ENCODE measurements at regions not wholly inside any gene's neighbourhood (a gene's known extent, or its start where the extent isn't known, plus 50 kb on each side); places are given as distances from the start of the nearest gene placed in this dataset.

DNA sequence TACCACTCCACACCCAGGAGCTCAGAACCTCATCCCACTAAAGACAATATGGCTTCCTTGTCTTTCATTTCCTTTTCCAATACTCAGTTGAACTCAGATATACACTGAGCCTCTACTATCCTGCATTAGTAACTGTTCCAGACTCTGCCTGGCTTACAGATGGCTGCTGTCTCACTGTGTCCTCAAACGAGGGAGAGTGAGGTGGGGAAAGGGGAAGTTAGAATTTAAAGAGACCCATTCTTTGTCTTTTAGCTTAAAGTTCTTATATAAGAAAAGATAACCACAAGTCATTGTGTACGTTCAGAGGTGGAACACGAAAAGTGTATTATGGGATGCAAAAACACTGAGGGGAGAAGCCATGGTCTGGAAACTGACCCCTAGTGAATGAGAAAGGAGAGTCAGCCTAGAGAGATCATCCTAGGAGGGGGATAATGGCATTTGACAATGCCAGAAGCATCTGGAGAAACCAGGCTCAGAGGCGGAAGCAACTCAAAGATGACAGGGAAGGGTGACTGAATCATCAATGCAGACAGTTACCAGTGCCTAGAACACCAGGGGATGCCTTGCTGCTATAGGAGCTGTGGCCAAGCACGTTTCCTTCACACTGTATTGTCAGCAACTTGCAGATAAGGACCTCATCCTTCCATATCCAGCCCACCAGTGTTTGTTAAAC is 170.7 kb downstream of the CYRIA start:
- Histone ChIP-seq H3K4me2 (ENCODE audit: low read depth, low read length, poor library complexity, severe bottlenecking) (no peak overlapping the region), H3K79me2 (ENCODE audit: insufficient read depth, low read length) (no peaks in the 10 kb centered on the region), H3K9me3 (ENCODE audit: insufficient read depth, low read depth, low read length) (no peaks in the 10 kb centered on the region), H3K27me3 (ENCODE audit: insufficient read depth, low read length, poor library complexity, severe bottlenecking) (no peaks in the 10 kb centered on the region), H2AFZ (ENCODE audit: low read length) (no peak overlapping the region), H3K36me3 (ENCODE audit: insufficient read depth, low read length) (no peaks in the 10 kb centered on the region), H3K9me2 (replicated peaks; ENCODE audit: low read depth, low read length) (no peaks in the 10 kb centered on the region), H4K20me1 (ENCODE audit: insufficient read depth, low read length, poor library complexity, severe bottlenecking) (no peaks in the 10 kb centered on the region), H3K4me3 (ENCODE audit: low read length, poor library complexity, severe bottlenecking) (no peak overlapping the region), H3K4me1 (ENCODE audit: insufficient read depth, low read length, poor library complexity, severe bottlenecking) (no peaks in the 10 kb centered on the region), H3K9ac (ENCODE audit: low read depth, low read length, poor library complexity, severe bottlenecking) (no peak overlapping the region), H3F3A (ENCODE audit: low read depth) (no peaks in the 10 kb centered on the region)
- TF ChIP-seq, protein P1, sequence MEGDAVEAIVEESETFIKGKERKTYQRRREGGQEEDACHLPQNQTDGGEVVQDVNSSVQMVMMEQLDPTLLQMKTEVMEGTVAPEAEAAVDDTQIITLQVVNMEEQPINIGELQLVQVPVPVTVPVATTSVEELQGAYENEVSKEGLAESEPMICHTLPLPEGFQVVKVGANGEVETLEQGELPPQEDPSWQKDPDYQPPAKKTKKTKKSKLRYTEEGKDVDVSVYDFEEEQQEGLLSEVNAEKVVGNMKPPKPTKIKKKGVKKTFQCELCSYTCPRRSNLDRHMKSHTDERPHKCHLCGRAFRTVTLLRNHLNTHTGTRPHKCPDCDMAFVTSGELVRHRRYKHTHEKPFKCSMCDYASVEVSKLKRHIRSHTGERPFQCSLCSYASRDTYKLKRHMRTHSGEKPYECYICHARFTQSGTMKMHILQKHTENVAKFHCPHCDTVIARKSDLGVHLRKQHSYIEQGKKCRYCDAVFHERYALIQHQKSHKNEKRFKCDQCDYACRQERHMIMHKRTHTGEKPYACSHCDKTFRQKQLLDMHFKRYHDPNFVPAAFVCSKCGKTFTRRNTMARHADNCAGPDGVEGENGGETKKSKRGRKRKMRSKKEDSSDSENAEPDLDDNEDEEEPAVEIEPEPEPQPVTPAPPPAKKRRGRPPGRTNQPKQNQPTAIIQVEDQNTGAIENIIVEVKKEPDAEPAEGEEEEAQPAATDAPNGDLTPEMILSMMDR (conservative IDR thresholded peaks at IDR 0.05; ENCODE audit: low read length) = no peak
- TF ChIP-seq EZH2phosphoT487 (IDR thresholded peaks at IDR 0.05; ENCODE audit: borderline replicate concordance) = no peak

DNA sequence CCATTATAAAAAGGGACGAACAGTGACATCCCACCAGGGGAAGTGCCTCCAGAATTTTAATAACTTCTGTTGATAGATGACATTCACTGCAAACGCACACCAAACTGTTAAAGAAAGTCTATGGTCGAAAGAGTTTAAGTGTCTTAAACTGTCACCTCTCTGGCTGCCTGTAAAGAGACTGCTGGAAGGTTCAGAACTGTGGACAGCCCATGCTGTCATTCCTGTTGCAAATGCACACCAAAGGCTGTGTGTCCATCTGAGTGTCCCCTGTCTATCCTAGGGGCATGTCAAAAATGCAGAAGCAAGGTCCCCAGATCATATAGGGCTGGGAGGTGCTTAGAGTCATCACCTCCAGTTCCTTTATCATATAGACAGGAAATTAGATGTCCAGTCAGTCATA is 171.8 kb downstream of the CYRIA start:
- Histone ChIP-seq H3K4me1 (ENCODE audit: insufficient read depth, low read length, poor library complexity, severe bottlenecking) (no peaks in the 10 kb centered on the region), H3K79me2 (ENCODE audit: insufficient read depth, low read length) (no peaks in the 10 kb centered on the region), H2AFZ (ENCODE audit: low read length) (no peak overlapping the region), H3K9me3 (ENCODE audit: insufficient read depth, low read depth, low read length) (no peaks in the 10 kb centered on the region), H3K9ac (ENCODE audit: low read depth, low read length, poor library complexity, severe bottlenecking) (no peak overlapping the region), H3K4me2 (ENCODE audit: low read depth, low read length, poor library complexity, severe bottlenecking) (no peak overlapping the region), H3K27me3 (ENCODE audit: insufficient read depth, low read length, poor library complexity, severe bottlenecking) (no peaks in the 10 kb centered on the region), H4K20me1 (ENCODE audit: insufficient read depth, low read length, poor library complexity, severe bottlenecking) (no peaks in the 10 kb centered on the region), H3K9me2 (replicated peaks; ENCODE audit: low read depth, low read length) (no peaks in the 10 kb centered on the region), H3K36me3 (ENCODE audit: insufficient read depth, low read length) (no peaks in the 10 kb centered on the region), H3K4me3 (ENCODE audit: low read length, poor library complexity, severe bottlenecking) (no peak overlapping the region), H3F3A (ENCODE audit: low read depth) (no peaks in the 10 kb centered on the region)
- TF ChIP-seq, protein P1 (conservative IDR thresholded peaks at IDR 0.05; ENCODE audit: low read length) = no peak
- no peak for TF ChIP-seq EZH2phosphoT487 (IDR thresholded peaks at IDR 0.05; ENCODE audit: borderline replicate concordance)

DNA sequence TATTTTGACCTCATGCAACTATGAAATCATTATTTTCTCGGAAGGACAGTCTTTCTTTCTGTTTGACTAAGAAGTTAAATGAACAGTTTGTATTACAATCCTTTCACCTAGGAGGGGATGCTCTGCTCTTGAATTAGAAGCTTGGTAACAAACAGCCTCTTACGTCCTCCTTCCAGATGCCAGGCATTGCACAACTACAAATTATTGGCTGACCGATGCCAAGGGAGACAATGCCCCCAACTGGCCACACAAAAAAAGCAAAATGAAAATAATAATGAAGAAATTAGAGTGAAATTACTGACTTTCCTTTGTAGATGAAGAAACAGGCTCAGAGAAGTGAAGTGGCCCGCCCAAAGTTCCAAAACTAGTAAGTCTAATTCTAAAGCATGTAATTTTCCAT is 177.9 kb downstream of the CYRIA start:
- Histone ChIP-seq H3K4me1 (ENCODE audit: insufficient read depth, low read length, poor library complexity, severe bottlenecking) (peaks cover 37% of the 10 kb centered on the region), H3K9ac (ENCODE audit: low read depth, low read length, poor library complexity, severe bottlenecking) (peak overlapping the region; percentile 45), H3F3A (ENCODE audit: low read depth) (peaks cover 11% of the 10 kb centered on the region; the same call in 1 of the 2 replicates), H3K79me2 (ENCODE audit: insufficient read depth, low read length) (no peaks in the 10 kb centered on the region), H2AFZ (ENCODE audit: low read length) (peak overlapping the region; percentile 25; the same call in 1 of the 2 replicates), H3K36me3 (ENCODE audit: insufficient read depth, low read length) (no peaks in the 10 kb centered on the region), H3K9me2 (replicated peaks; ENCODE audit: low read depth, low read length) (no peaks in the 10 kb centered on the region), H3K27me3 (ENCODE audit: insufficient read depth, low read length, poor library complexity, severe bottlenecking) (no peaks in the 10 kb centered on the region), H3K4me3 (ENCODE audit: low read length, poor library complexity, severe bottlenecking) (no peak overlapping the region), H3K4me2 (ENCODE audit: low read depth, low read length, poor library complexity, severe bottlenecking) (peak overlapping the region; percentile 2), H4K20me1 (ENCODE audit: insufficient read depth, low read length, poor library complexity, severe bottlenecking) (no peaks in the 10 kb centered on the region), H3K9me3 (ENCODE audit: insufficient read depth, low read depth, low read length) (no peaks in the 10 kb centered on the region)
- TF ChIP-seq EZH2phosphoT487 (IDR thresholded peaks at IDR 0.05; ENCODE audit: borderline replicate concordance) = no peak
- TF ChIP-seq, protein P1 (conservative IDR thresholded peaks at IDR 0.05; ENCODE audit: low read length) = peak; percentile 81
